ENCODE measurements at regions not wholly inside any gene's neighbourhood (a gene's known extent, or its start where the extent isn't known, plus 50 kb on each side); places are given as distances from the start of the nearest gene placed in this dataset.

DNA sequence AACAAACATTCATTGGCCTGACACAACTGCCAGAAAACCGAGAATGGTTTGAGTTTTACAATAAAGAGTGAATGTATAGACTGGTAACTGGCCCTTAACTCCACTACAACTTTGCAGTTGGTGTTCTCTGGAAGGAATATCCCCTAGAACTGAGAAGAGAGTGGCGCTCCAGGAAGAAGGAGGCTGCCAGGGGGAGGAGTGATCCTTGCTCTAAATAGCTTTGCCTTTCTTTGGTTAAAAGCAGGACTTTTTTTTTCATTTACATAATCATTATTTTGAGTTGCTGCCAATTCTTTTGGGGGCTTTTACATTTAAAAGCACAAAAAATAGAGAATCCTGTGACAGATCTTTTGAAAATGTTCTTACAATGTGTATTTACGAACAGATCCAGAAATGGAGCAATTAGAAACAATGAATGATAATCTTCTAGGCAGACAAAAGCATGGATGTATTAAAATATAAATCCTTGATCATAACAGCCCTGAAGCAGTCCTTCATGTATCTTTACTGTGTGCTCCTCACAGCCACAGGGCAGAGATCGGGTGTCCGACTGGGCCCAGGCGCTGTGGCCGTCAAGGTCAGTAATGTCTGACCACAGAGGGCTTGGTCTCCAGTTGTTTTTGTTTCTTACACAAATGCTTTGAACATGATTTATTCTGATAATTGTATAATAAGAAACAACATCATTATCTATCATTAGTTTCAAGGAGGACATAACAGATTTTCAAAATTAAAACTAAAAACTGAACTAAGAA, 612.2 kb downstream of the HDGFL1 start:
- TF ChIP-seq, protein P1, sequence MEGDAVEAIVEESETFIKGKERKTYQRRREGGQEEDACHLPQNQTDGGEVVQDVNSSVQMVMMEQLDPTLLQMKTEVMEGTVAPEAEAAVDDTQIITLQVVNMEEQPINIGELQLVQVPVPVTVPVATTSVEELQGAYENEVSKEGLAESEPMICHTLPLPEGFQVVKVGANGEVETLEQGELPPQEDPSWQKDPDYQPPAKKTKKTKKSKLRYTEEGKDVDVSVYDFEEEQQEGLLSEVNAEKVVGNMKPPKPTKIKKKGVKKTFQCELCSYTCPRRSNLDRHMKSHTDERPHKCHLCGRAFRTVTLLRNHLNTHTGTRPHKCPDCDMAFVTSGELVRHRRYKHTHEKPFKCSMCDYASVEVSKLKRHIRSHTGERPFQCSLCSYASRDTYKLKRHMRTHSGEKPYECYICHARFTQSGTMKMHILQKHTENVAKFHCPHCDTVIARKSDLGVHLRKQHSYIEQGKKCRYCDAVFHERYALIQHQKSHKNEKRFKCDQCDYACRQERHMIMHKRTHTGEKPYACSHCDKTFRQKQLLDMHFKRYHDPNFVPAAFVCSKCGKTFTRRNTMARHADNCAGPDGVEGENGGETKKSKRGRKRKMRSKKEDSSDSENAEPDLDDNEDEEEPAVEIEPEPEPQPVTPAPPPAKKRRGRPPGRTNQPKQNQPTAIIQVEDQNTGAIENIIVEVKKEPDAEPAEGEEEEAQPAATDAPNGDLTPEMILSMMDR (IDR thresholded peaks at IDR 0.05; ENCODE audit: low read length): no peak
- TF ChIP-seq EZH2 (IDR thresholded peaks at IDR 0.05; ENCODE audit: borderline replicate concordance, low read length): no peak

All from OCI-LY1 (cell line).